SK-N-SH (cell line): ENCODE measurements at regions not wholly inside any gene's neighbourhood (a gene's known extent, or its start where the extent isn't known, plus 50 kb on each side); places are given as distances from the start of the nearest gene placed in this dataset.

Experiments used
- CTCF ChIA-PET: fragments of 300-600, 350-600 bp; formaldehyde crosslinking; extraction: SDS; loops from one replicate; lab custom pipeline; 2021; lab: Yijun Ruan, JAX
- POLR2A ChIA-PET: fragments of 350-600 bp; sonication (Branson Sonifier 250); formaldehyde crosslinking; extraction: SDS; loops from one replicate; lab custom pipeline; 2020; ENCODE audit warnings: antibody characterized with exemption, inconsistent platforms; lab: Yijun Ruan, JAX
- DNase-seq: peaks from one replicate; pipeline ENCODE4 v3.0.0; 2012
- H2AFZ ChIP-seq: fragments of 200-600 bp; sonication (generic); 2 replicates; pipeline ENCODE4 v1.8.1; 2016; ENCODE audit warnings: antibody characterized with exemption, mild to moderate bottlenecking, low read depth
- H3F3A ChIP-seq: fragments of 200-600 bp; sonication (generic); replicated peaks from 2 replicates; pipeline ENCODE3; 2016; ENCODE audit warnings: antibody characterized with exemption, mild to moderate bottlenecking; ENCODE audit not compliant: insufficient read depth
- H3K27ac ChIP-seq, 2 experiments: fragments of 200-500 bp in 1 of 2; fragments of 200-600 bp in 1 of 2; sonication (Bioruptor generic) in 1 of 2; sonication (generic), shearing (Covaris generic) in 1 of 2; 2 replicates each; pipeline versions ENCODE4 v1.5.1 to v1.6.1; 2014 to 2016; ENCODE audit warnings: low read depth in 2 of 2, inconsistent platforms in 1 of 2, low read length in 1 of 2, mild to moderate bottlenecking in 1 of 2, mixed read lengths in 1 of 2
- H3K27me3 ChIP-seq: fragments of 200-600 bp; sonication (generic), shearing (Covaris generic); 2 replicates; pipeline ENCODE4 v1.6.1; 2016; ENCODE audit warnings: mixed run types; ENCODE audit not compliant: insufficient read depth
- H3K36me3 ChIP-seq, 2 experiments: fragments of 200-500 bp in 1 of 2; fragments of 200-600 bp in 1 of 2; sonication (Bioruptor generic) in 1 of 2; sonication (generic) in 1 of 2; replicated peaks in 1 of 2; 2 replicates each; pipeline versions ENCODE3 to v1.5.1; 2014 to 2016; ENCODE audit warnings: low read length in 1 of 2, mild to moderate bottlenecking in 1 of 2; ENCODE audit not compliant: insufficient read depth in 2 of 2, control insufficient read depth in 1 of 2
- H3K4me1 ChIP-seq, 2 experiments: fragments of 200-500 bp in 1 of 2; fragments of 200-600 bp in 1 of 2; sonication (Bioruptor generic) in 1 of 2; sonication (generic), shearing (Covaris generic) in 1 of 2; 2 replicates each; pipeline versions ENCODE4 v1.5.1 to v1.6.1; 2014 to 2016; ENCODE audit warnings: low read depth in 1 of 2, low read length in 1 of 2, mixed run types in 1 of 2; ENCODE audit not compliant: insufficient read depth in 2 of 2, control insufficient read depth in 1 of 2
- H3K4me2 ChIP-seq: fragments of 200-600 bp; sonication (generic), shearing (Covaris generic); 2 replicates; pipeline ENCODE4 v1.6.1; 2017; ENCODE audit warnings: mixed run types
- H3K4me3 ChIP-seq, 2 experiments: fragments of 200-500 bp in 1 of 2; fragments of 200-600 bp in 1 of 2; sonication (Bioruptor generic) in 1 of 2; sonication (generic), shearing (Covaris generic) in 1 of 2; 2 replicates each; pipeline versions ENCODE4 v1.5.1 to v1.8.1; 2014 to 2016; ENCODE audit warnings: low read depth in 2 of 2, inconsistent platforms in 1 of 2, low read length in 1 of 2, mild to moderate bottlenecking in 1 of 2, mixed read lengths in 1 of 2, moderate library complexity in 1 of 2
- H3K79me2 ChIP-seq: fragments of 200-600 bp; sonication (generic); 2 replicates; pipeline ENCODE4 v1.8.1; 2017; ENCODE audit warnings: mild to moderate bottlenecking; ENCODE audit not compliant: insufficient read depth
- H3K9ac ChIP-seq: fragments of 200-600 bp; sonication (generic); 2 replicates; pipeline ENCODE4 v1.6.1; 2017; ENCODE audit warnings: mixed run types
- H3K9me2 ChIP-seq: fragments of 200-600 bp; sonication (generic); 2 replicates; pipeline ENCODE4 v1.6.1; 2017; ENCODE audit warnings: mixed run types
- H3K9me3 ChIP-seq: fragments of 200-600 bp; sonication (generic); 2 replicates; pipeline ENCODE4 v1.6.1; 2017; ENCODE audit warnings: mixed run types, mild to moderate bottlenecking, moderate library complexity
- H4K20me1 ChIP-seq: fragments of 200-600 bp; sonication (generic); 2 replicates; pipeline ENCODE4 v1.6.1; 2017; ENCODE audit warnings: mild to moderate bottlenecking, mixed run types; ENCODE audit not compliant: insufficient read depth
- CTCF ChIP-seq: fragments of 200-600 bp; sonication (generic); IDR thresholded peaks from 2 replicates; pipeline ENCODE4 v1.6.1; 2017; ENCODE audit warnings: antibody characterized with exemption, mild to moderate bottlenecking, moderate library complexity
- ELF1 ChIP-seq: IDR thresholded peaks from 2 replicates; pipeline ENCODE4 v1.4.0; 2012
- FOSL2 ChIP-seq: IDR thresholded peaks from 2 replicates; pipeline ENCODE4 v1.4.0; 2012; ENCODE audit warnings: low read depth, mild to moderate bottlenecking, moderate library complexity, borderline replicate concordance
- FOXM1 ChIP-seq: IDR thresholded peaks from 2 replicates; pipeline ENCODE4 v1.4.0; 2012; ENCODE audit warnings: low read depth, mild to moderate bottlenecking
- GABPA ChIP-seq: IDR thresholded peaks from 2 replicates; pipeline ENCODE4 v1.4.0; 2012; ENCODE audit warnings: low read depth, mild to moderate bottlenecking
- GATA2 ChIP-seq: sonication (generic); formaldehyde crosslinking; IDR thresholded peaks from 2 replicates; pipeline ENCODE4 v1.5.0; 2020; ENCODE audit warnings: mild to moderate bottlenecking, missing genetic modification reagents
- MAX ChIP-seq: IDR thresholded peaks from 2 replicates; pipeline ENCODE4 v1.4.0; 2012; ENCODE audit warnings: low read depth
- MXI1 ChIP-seq: IDR thresholded peaks from 2 replicates; pipeline ENCODE4 v1.6.1; 2012; ENCODE audit warnings: mild to moderate bottlenecking, low read depth, low read length, improper control_type of control experiment
- NFIC ChIP-seq: IDR thresholded peaks from 2 replicates; pipeline ENCODE4 v1.4.0; 2012; ENCODE audit warnings: borderline replicate concordance
- NRF1 ChIP-seq: IDR thresholded peaks from 2 replicates; pipeline ENCODE4 v1.6.1; 2012; ENCODE audit warnings: low read depth, mild to moderate bottlenecking, low read length
- POLR2AphosphoS5 ChIP-seq: IDR thresholded peaks from 2 replicates; pipeline ENCODE4 v1.6.1; 2012; ENCODE audit warnings: low read depth, low read length
- RCOR1 ChIP-seq: fragments of 150-350 bp; IDR thresholded peaks from 2 replicates; pipeline ENCODE4 v1.6.1; 2017; ENCODE audit warnings: antibody characterized with exemption, low read length
- RXRA ChIP-seq: IDR thresholded peaks from 2 replicates; pipeline ENCODE4 v1.4.0; 2012; ENCODE audit warnings: low read depth, mild to moderate bottlenecking, borderline replicate concordance
- SIN3A ChIP-seq: IDR thresholded peaks from 2 replicates; pipeline ENCODE4 v1.6.1; 2012; ENCODE audit warnings: low read depth, mild to moderate bottlenecking, low read length, moderate library complexity, borderline replicate concordance
- SMC3 ChIP-seq: IDR thresholded peaks from 2 replicates; pipeline ENCODE4 v1.6.1; 2012; ENCODE audit warnings: low read depth, low read length, improper control_type of control experiment
- TEAD4 ChIP-seq: IDR thresholded peaks from 2 replicates; pipeline ENCODE4 v1.4.0; 2012; ENCODE audit warnings: mild to moderate bottlenecking, borderline replicate concordance; ENCODE audit not compliant: insufficient read depth
- USF1 ChIP-seq: IDR thresholded peaks from 2 replicates; pipeline ENCODE4 v1.4.0; 2012; ENCODE audit warnings: low read depth, borderline replicate concordance
- USF2 ChIP-seq: fragments of 150-350 bp; IDR thresholded peaks from 2 replicates; pipeline ENCODE4 v1.6.1; 2017; ENCODE audit warnings: antibody characterized with exemption, low read length, low read depth, borderline replicate concordance
- YY1 ChIP-seq: IDR thresholded peaks from 2 replicates; pipeline ENCODE4 v1.4.0; 2012; ENCODE audit warnings: low read depth, mild to moderate bottlenecking
- WGBS: methylation state at CpG from one replicate; pipeline ENCODE4 v1.1.6; 2017; ENCODE audit warnings: low lambda C conversion rate; 5-methylcytosine and 5-hydroxymethylcytosine counted together

- no peak overlapping the region for H3K4me3 ChIP-seq
- TF ChIP-seq SIN3A (no peak), RCOR1 (no peak), SMC3 (no peak), CTCF (no peak), FOXM1 (no peak), NRF1 (no peak), MAX (no peak), GABPA (no peak), MXI1 (no peak), POLR2AphosphoS5 (no peak), FOSL2 (no peak), ELF1 (no peak), YY1 (no peak), USF2 (no peak), NFIC (no peak), USF1 (no peak), RXRA (no peak), TEAD4 (no peak), GATA2 (no peak)
- TF ChIP-seq, all 33 proteins: peak for 0
- 90% methylated on average over 3 of the region's 3 CpGs for WGBS
- no peaks in the 10 kb centered on the region for H3K79me2 ChIP-seq
- H3K36me3 ChIP-seq, result no peaks in the 10 kb centered on the region
- no peak overlapping the region for H3K9ac ChIP-seq
- peaks cover 0 to 8% of the 10 kb centered on the region in 2 experiments; a peak in 1 of 4 replicates for H3K4me1 ChIP-seq
- CTCF ChIA-PET, result interaction anchor here (0.6 kb wide), 1 partner anchor 486 kb away, joined by 3 read pairs; no protein-coding TSS in a partner anchor
- no peak for DNase-seq
- no peaks in the 10 kb centered on the region for H3F3A ChIP-seq
- H2AFZ ChIP-seq, result no peak overlapping the region
- H4K20me1 ChIP-seq, result no peaks in the 10 kb centered on the region
- no peaks in the 10 kb centered on the region for H3K9me3 ChIP-seq
- H3K4me2 ChIP-seq, result no peak overlapping the region
- POLR2A ChIA-PET, result no interaction called here
- H3K27ac ChIP-seq, result no peak overlapping the region
- no peaks in the 10 kb centered on the region for H3K9me2 ChIP-seq
- no peaks in the 10 kb centered on the region for H3K27me3 ChIP-seq
Measured at GRCh38 chr13:40170982-40171381, 495.5 kb downstream of the FOXO1 start.
